Neuronal stem cell (in vitro differentiated cells): ENCODE measurements at regions not wholly inside any gene's neighbourhood (a gene's known extent, or its start where the extent isn't known, plus 50 kb on each side); places are given as distances from the start of the nearest gene placed in this dataset.

Source experiments
- DNase-seq: peaks from one replicate; pipeline ENCODE4 v3.0.0-alpha.2; 2013; ENCODE audit warnings: low spot score
- H2AFZ ChIP-seq: one replicate; pipeline ENCODE4 v1.6.1; 2013; ENCODE audit warnings: mild to moderate bottlenecking, low read length, inconsistent platforms
- H2AK5ac ChIP-seq: 2 replicates; pipeline ENCODE4 v1.6.1; 2013; ENCODE audit warnings: low read depth, mild to moderate bottlenecking, inconsistent platforms, low read length, moderate library complexity, mixed read lengths
- H2BK120ac ChIP-seq: 2 replicates; pipeline ENCODE4 v1.6.1; 2013; ENCODE audit warnings: low read depth, mild to moderate bottlenecking, inconsistent platforms, low read length, moderate library complexity, mixed read lengths
- H2BK12ac ChIP-seq: one replicate; pipeline ENCODE4 v1.6.1; 2013; ENCODE audit warnings: low read length, inconsistent platforms
- H2BK15ac ChIP-seq: 2 replicates; pipeline ENCODE4 v1.6.1; 2013; ENCODE audit warnings: mild to moderate bottlenecking, low read length, inconsistent platforms, mixed read lengths
- H2BK5ac ChIP-seq: one replicate; pipeline ENCODE4 v1.6.1; 2013; ENCODE audit warnings: inconsistent platforms, mild to moderate bottlenecking, low read length, moderate library complexity
- H3K14ac ChIP-seq: one replicate; pipeline ENCODE4 v1.6.1; 2013; ENCODE audit warnings: low read length, inconsistent platforms
- H3K18ac ChIP-seq: 2 replicates; pipeline ENCODE4 v1.6.1; 2013; ENCODE audit warnings: low read length, inconsistent platforms
- H3K23ac ChIP-seq: 2 replicates; pipeline ENCODE4 v1.6.1; 2013; ENCODE audit warnings: low read depth, mild to moderate bottlenecking, mixed read lengths, low read length, inconsistent platforms; ENCODE audit not compliant: poor library complexity
- H3K27ac ChIP-seq: replicated peaks from 3 replicates; pipeline ENCODE4 v1.5.1; 2013; ENCODE audit warnings: low read length, inconsistent platforms
- H3K27me3 ChIP-seq, 3 experiments: 2 replicates each; pipeline ENCODE4 v1.6.1; 2013; ENCODE audit warnings: low read length in 3 of 3, mild to moderate bottlenecking in 2 of 3, inconsistent platforms in 1 of 3, low read depth in 1 of 3, mixed read lengths in 1 of 3, moderate library complexity in 1 of 3; ENCODE audit not compliant: control insufficient read depth in 3 of 3, insufficient read depth in 3 of 3
- H3K36me3 ChIP-seq, 2 donors: replicated peaks in 1 of 2; 2 replicates each; pipeline ENCODE4 v1.6.1; 2013; ENCODE audit warnings: low read length in 2 of 2; ENCODE audit not compliant: control insufficient read depth in 2 of 2, insufficient read depth in 2 of 2
- H3K4ac ChIP-seq: 2 replicates; pipeline ENCODE4 v1.6.1; 2013; ENCODE audit warnings: inconsistent platforms, mild to moderate bottlenecking, low read length, moderate library complexity
- H3K4me1 ChIP-seq, 2 donors: 1 replicate in 1 of 2; 2 replicates in 1 of 2; pipeline ENCODE4 v1.6.1; 2013; ENCODE audit warnings: low read length in 2 of 2, low read depth in 1 of 2; ENCODE audit not compliant: control insufficient read depth in 2 of 2, insufficient read depth in 1 of 2
- H3K4me2 ChIP-seq: one replicate; pipeline ENCODE4 v1.6.1; 2013; ENCODE audit warnings: mild to moderate bottlenecking, low read length, inconsistent platforms; ENCODE audit not compliant: insufficient read depth, poor library complexity, severe bottlenecking
- H3K4me3 ChIP-seq, 2 donors: 2 replicates each; pipeline ENCODE4 v1.5.1; 2013; ENCODE audit warnings: low read length in 2 of 2, mild to moderate bottlenecking in 2 of 2, inconsistent platforms in 1 of 2, moderate library complexity in 1 of 2
- H3K79me1 ChIP-seq: one replicate; pipeline ENCODE4 v1.6.1; 2013; ENCODE audit warnings: low read depth, mild to moderate bottlenecking, inconsistent platforms, low read length, moderate library complexity
- H3K9ac ChIP-seq: one replicate; pipeline ENCODE4 v1.6.1; 2013; ENCODE audit warnings: mild to moderate bottlenecking, low read depth, low read length, inconsistent platforms; ENCODE audit not compliant: poor library complexity
- H3K9me3 ChIP-seq, 2 donors: replicated peaks in 1 of 2; 2 replicates each; pipeline versions ENCODE3 to v1.6.1; 2013; ENCODE audit warnings: low read length in 2 of 2, mild to moderate bottlenecking in 2 of 2, inconsistent platforms in 1 of 2, low read depth in 1 of 2, mixed read lengths in 1 of 2, moderate library complexity in 1 of 2; ENCODE audit not compliant: control insufficient read depth in 2 of 2, insufficient read depth in 1 of 2
- H4K8ac ChIP-seq: one replicate; pipeline ENCODE4 v1.6.1; 2013; ENCODE audit warnings: low read depth, mild to moderate bottlenecking, inconsistent platforms, low read length, moderate library complexity
- H4K91ac ChIP-seq: one replicate; pipeline ENCODE4 v1.6.1; 2013; ENCODE audit warnings: low read length, low read depth, mild to moderate bottlenecking, inconsistent platforms; ENCODE audit not compliant: poor library complexity
- WGBS, 2 donors: extraction: QIAGEN DNeasy Blood & Tissue Kit; methylation state at CpG; one replicate each; pipeline ENCODE4 v1.1.7; 2013; ENCODE audit warnings: missing lambda C conversion rate in 2 of 2, mixed read lengths in 1 of 2; ENCODE audit not compliant: insufficient read length in 2 of 2, insufficient replicate concordance in 1 of 2; ENCODE audit errors: extremely low coverage in 2 of 2; 5-methylcytosine and 5-hydroxymethylcytosine counted together

DNA sequence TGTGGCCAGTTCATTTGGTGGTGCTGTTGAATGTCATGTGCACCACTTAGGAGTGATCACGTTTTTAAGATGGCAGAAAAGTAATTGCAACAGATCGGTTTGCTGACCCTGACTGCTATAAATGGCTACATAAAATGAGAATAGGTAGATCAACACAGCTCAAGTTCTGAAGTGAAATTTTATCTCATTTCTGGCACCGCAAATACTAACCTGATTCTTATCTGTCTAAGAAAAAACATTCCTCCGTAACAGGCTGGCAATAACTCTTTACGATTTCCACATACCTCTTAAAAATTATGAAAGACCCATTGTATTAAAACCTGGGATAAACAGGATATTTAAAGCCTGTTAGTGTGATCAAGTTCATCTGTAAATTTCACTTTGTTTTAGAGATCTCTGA, 387.5 kb downstream of the PDGFC start:
- no peaks in the 10 kb centered on the region for H3K27me3 ChIP-seq
- H3K9ac ChIP-seq = no peak overlapping the region

GRCh38 chr4:156583265-156583664, 388.3 kb downstream of the PDGFC start:
- Histone ChIP-seq H3K79me1 (no peaks in the 10 kb centered on the region), H2BK120ac (no peak overlapping the region), H2BK5ac (no peak overlapping the region), H3K36me3 (no peaks in the 10 kb centered on the region), H2BK15ac (no peak overlapping the region), H3K4ac (no peak overlapping the region), H3K9me3 (no peaks in the 10 kb centered on the region), H4K91ac (no peak overlapping the region), H2AK5ac (no peak overlapping the region), H3K27ac (no peak overlapping the region), H3K4me2 (no peak overlapping the region), H2AFZ (no peak overlapping the region), H3K23ac (no peak overlapping the region), H3K4me1 (no peaks in the 10 kb centered on the region), H3K27me3 (no peaks in the 10 kb centered on the region), H3K4me3 (no peak overlapping the region), H4K8ac (no peak overlapping the region), H3K18ac (no peak overlapping the region), H3K14ac (no peak overlapping the region), H2BK12ac (no peak overlapping the region), H3K9ac (no peak overlapping the region)
- WGBS, 2 donors = no CpG with 5 or more reads among the region's 2 CpGs
- no peak for DNase-seq

More for the DNA sequence above, 387.5 kb downstream of the PDGFC start:
- Histone ChIP-seq H2BK5ac (no peak overlapping the region), H3K14ac (no peak overlapping the region), H2AK5ac (no peak overlapping the region), H3K4me1 (no peaks in the 10 kb centered on the region), H2BK12ac (no peak overlapping the region), H3K27ac (no peak overlapping the region), H3K36me3 (no peaks in the 10 kb centered on the region), H3K4ac (no peak overlapping the region), H3K4me2 (no peak overlapping the region), H2AFZ (no peak overlapping the region), H3K18ac (no peak overlapping the region), H3K79me1 (no peaks in the 10 kb centered on the region), H2BK15ac (no peak overlapping the region), H2BK120ac (no peak overlapping the region), H4K91ac (no peak overlapping the region), H3K23ac (no peak overlapping the region), H3K9me3 (no peaks in the 10 kb centered on the region), H3K4me3 (no peak overlapping the region), H4K8ac (no peak overlapping the region)
- WGBS, 2 donors = no CpG with 5 or more reads among the region's 5 CpGs
- DNase-seq = no peak

DNA sequence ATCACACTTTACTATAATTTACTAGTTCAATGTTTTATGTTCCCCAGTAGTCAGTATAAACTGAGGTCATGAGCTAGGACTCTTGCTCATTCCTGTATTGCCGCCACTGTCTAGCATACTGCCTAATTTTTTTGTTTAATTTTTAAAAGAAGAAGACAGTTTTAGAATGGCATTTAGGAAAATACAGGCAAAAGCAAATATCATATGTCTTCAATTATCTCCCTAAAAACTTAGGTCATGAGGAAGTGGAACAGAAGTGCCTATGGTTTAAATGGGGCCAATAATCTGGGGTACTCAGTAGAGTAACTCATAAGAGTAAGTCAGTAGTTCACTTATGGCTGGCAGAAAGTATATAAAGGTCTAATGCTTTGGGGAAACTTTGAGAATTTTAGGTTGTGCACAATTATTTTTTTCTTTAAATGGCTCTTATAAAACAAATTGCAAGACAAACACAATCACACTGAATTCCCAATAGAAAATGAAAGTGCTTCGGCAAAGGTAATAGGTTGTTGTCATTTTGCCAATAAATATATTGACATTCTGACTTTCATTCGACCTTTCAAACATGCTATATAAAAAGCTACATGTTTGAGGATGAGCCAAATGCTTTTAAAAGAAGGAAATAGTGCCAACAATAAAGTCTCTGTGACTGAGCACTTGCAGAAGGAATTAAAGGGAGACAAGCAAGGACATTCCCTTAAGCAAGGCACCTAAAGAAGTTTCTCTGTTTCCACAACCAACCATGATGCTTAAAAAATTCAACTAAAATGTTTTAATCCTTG, 390.1 kb downstream of the PDGFC start:
- H3K27me3 ChIP-seq = no peaks in the 10 kb centered on the region

DNA sequence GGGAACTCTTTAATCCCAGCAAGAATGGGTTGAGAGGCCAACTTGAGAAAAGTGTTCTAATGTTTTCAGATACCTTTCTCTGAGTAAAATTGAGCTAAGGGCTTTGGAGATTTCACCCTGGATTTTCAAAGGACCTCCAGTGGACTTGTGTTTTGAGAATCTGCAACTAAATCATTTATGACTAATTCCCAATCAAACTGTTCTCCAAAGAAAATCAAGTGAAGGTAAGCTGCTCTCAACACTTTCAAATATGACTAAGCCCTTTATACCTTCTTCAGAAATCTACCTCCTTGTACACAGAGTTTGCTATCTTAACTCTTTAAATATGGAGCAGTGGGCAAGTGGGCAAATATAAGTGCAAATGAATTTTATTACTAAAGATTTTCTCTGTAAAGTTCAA, 392.9 kb downstream of the PDGFC start:
- Histone ChIP-seq H3K27me3 (no peaks in the 10 kb centered on the region), H3K23ac (no peak overlapping the region), H3K9me3 (no peaks in the 10 kb centered on the region), H3K4me3 (no peak overlapping the region), H3K4me2 (no peak overlapping the region), H2AFZ (peak overlapping the region; percentile 29), H3K18ac (no peak overlapping the region), H3K4ac (no peak overlapping the region), H2BK5ac (no peak overlapping the region), H3K27ac (no peak overlapping the region), H4K91ac (no peak overlapping the region), H3K79me1 (no peaks in the 10 kb centered on the region), H3K36me3 (no peaks in the 10 kb centered on the region), H4K8ac (no peak overlapping the region), H2AK5ac (no peak overlapping the region), H3K14ac (no peak overlapping the region), H2BK120ac (no peak overlapping the region), H2BK15ac (no peak overlapping the region), H3K9ac (no peak overlapping the region), H2BK12ac (no peak overlapping the region), H3K4me1 (no peaks in the 10 kb centered on the region)
- DNase-seq = no peak

More for the DNA sequence above, 390.1 kb downstream of the PDGFC start:
- Histone ChIP-seq H2AK5ac (no peak overlapping the region), H3K4me1 (no peaks in the 10 kb centered on the region), H2AFZ (no peak overlapping the region), H3K9ac (no peak overlapping the region), H3K36me3 (no peaks in the 10 kb centered on the region), H3K79me1 (no peaks in the 10 kb centered on the region), H3K4me3 (no peak overlapping the region), H3K4me2 (no peak overlapping the region), H3K23ac (no peak overlapping the region), H2BK120ac (no peak overlapping the region), H3K9me3 (no peaks in the 10 kb centered on the region), H3K18ac (no peak overlapping the region), H2BK12ac (no peak overlapping the region), H4K91ac (no peak overlapping the region), H3K14ac (no peak overlapping the region), H2BK15ac (no peak overlapping the region), H2BK5ac (no peak overlapping the region), H3K4ac (no peak overlapping the region), H4K8ac (no peak overlapping the region), H3K27ac (no peak overlapping the region)
- WGBS, 2 donors = no CpG with 5 or more reads among the region's 3 CpGs
- no peak for DNase-seq
